ENCODE measurements at regions not wholly inside any gene's neighbourhood (a gene's known extent, or its start where the extent isn't known, plus 50 kb on each side); places are given as distances from the start of the nearest gene placed in this dataset.

DNA sequence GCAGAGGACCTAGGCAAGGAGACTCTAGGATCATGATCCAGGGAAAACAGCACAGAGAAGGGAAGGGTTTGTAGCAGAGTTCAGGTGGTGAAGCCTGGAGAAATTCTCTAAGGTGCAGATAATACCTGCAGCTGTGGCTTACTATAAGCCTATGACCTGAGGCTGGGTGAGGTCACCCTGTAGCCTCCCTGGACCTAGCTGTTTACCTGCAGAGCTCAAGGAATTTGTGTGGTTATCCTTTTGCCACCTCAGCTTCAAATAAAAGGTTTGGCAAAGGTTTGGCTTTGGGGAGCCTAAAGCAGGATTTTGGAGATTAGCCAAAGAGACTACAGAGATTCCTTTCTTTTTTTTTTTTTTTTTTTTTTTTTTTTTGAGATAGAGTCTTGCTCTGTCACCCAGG is 79.5 kb upstream of the ZNF648 start:
- TF ChIP-seq, protein P1, sequence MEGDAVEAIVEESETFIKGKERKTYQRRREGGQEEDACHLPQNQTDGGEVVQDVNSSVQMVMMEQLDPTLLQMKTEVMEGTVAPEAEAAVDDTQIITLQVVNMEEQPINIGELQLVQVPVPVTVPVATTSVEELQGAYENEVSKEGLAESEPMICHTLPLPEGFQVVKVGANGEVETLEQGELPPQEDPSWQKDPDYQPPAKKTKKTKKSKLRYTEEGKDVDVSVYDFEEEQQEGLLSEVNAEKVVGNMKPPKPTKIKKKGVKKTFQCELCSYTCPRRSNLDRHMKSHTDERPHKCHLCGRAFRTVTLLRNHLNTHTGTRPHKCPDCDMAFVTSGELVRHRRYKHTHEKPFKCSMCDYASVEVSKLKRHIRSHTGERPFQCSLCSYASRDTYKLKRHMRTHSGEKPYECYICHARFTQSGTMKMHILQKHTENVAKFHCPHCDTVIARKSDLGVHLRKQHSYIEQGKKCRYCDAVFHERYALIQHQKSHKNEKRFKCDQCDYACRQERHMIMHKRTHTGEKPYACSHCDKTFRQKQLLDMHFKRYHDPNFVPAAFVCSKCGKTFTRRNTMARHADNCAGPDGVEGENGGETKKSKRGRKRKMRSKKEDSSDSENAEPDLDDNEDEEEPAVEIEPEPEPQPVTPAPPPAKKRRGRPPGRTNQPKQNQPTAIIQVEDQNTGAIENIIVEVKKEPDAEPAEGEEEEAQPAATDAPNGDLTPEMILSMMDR (IDR thresholded peaks at IDR 0.05), result no peak
- TF ChIP-seq POLR2A (IDR thresholded peaks at IDR 0.05), result no peak

All from ovary (tissue), 3 donors.